K562 (cell line): ENCODE measurements at regions not wholly inside any gene's neighbourhood (a gene's known extent, or its start where the extent isn't known, plus 50 kb on each side); places are given as distances from the start of the nearest gene placed in this dataset.

ENCODE experiments used
- ATAC-seq: fragments of 200-7000 bp; cut with Tn5 transposase; 3 replicates; pipeline ENCODE4 v1.9.1; 2020; ENCODE audit warnings: moderate library complexity
- BruUV-seq: library from RNA; stranded (reverse); fragments of 400-500 nt; replicated peaks from 2 replicates; lab custom pipeline; 2021; lab: Mats Ljungman, UMichigan
- CTCF ChIA-PET: fragments of 300-600 bp; formaldehyde crosslinking; extraction: SDS; loops from one replicate; lab custom pipeline; 2021; ENCODE audit warnings: low intra/inter-chr PET ratio; lab: Yijun Ruan, JAX
- POLR2A ChIA-PET: fragments of 300-600, 350-650 bp; sonication (Branson Sonifier 250); formaldehyde crosslinking; extraction: SDS; loops from one replicate; lab custom pipeline; 2021; ENCODE audit warnings: antibody characterized with exemption, inconsistent platforms; lab: Yijun Ruan, JAX
- DNase-seq, 4 experiments: peaks; one replicate each; pipeline versions ENCODE4 v3.0.0 to v3.0.0-alpha.2; 2011 to 2018; ENCODE audit warnings: low spot score in 3 of 4, mixed read lengths in 3 of 4; ENCODE audit errors: extremely low read depth in 1 of 4
- FAIRE-seq: peaks from 2 replicates; lab custom pipeline; 2011; peaks lifted over from hg19 to GRCh38; lab: Jason Lieb, UNC
- H2AFZ ChIP-seq: 2 replicates; pipeline ENCODE4 v1.6.0; 2011; ENCODE audit warnings: low read depth, low read length, control low read depth, inconsistent platforms
- H3K27ac ChIP-seq: fragments of 200-600 bp; 3 replicates; pipeline ENCODE4 v1.8.0; 2011; ENCODE audit warnings: low read depth, mild to moderate bottlenecking, control low read depth, inconsistent platforms, low read length, moderate library complexity, mixed read lengths; ENCODE audit errors: extremely low read depth
- H3K27me3 ChIP-seq, 2 experiments: fragments of 300-600 bp in 1 of 2; 2 replicates in 1 of 2; 3 replicates in 1 of 2; pipeline versions ENCODE4 v1.6.0 to v1.8.0; 2011; ENCODE audit warnings: inconsistent platforms in 2 of 2, low read length in 2 of 2, mild to moderate bottlenecking in 1 of 2, mixed read lengths in 1 of 2, moderate library complexity in 1 of 2; ENCODE audit not compliant: control insufficient read depth in 2 of 2, insufficient read depth in 2 of 2
- H3K36me3 ChIP-seq: fragments of 300-600 bp; 3 replicates; pipeline ENCODE4 v1.8.0; 2011; ENCODE audit warnings: mild to moderate bottlenecking, low read length, inconsistent platforms; ENCODE audit not compliant: control insufficient read depth, insufficient read depth
- H3K4me1 ChIP-seq, 2 experiments: fragments of 200-600 bp in 1 of 2; replicated peaks in 1 of 2; 2 replicates in 1 of 2; 3 replicates in 1 of 2; pipeline versions ENCODE4 v1.5.1 to v1.8.0; 2011; ENCODE audit warnings: inconsistent platforms in 2 of 2, low read length in 2 of 2, mild to moderate bottlenecking in 1 of 2, mixed read lengths in 1 of 2, moderate library complexity in 1 of 2; ENCODE audit not compliant: control insufficient read depth in 2 of 2, insufficient read depth in 2 of 2
- H3K4me2 ChIP-seq: 2 replicates; pipeline ENCODE4 v1.6.1; 2011; ENCODE audit warnings: low read length, control low read depth, inconsistent platforms, mixed read lengths; ENCODE audit not compliant: insufficient read depth
- H3K4me3 ChIP-seq: fragments of 200-600 bp; sonication (generic), shearing (Covaris generic); 2 replicates; pipeline ENCODE4 v1.5.1; 2016; ENCODE audit warnings: control low read depth, inconsistent platforms
- H3K79me2 ChIP-seq: fragments of 200-600 bp; 3 replicates; pipeline ENCODE4 v1.8.0; 2011; ENCODE audit warnings: low read length, inconsistent platforms; ENCODE audit not compliant: control insufficient read depth, insufficient read depth
- H3K9ac ChIP-seq, 2 experiments: 2 replicates each; pipeline versions ENCODE4 v1.6.0 to v1.6.1; 2011; ENCODE audit warnings: low read depth in 2 of 2, low read length in 2 of 2, control low read depth in 1 of 2, inconsistent platforms in 1 of 2, mild to moderate bottlenecking in 1 of 2, mixed read lengths in 1 of 2; ENCODE audit not compliant: insufficient read depth in 1 of 2
- H3K9me1 ChIP-seq: one replicate; pipeline ENCODE4 v1.6.0; 2011; ENCODE audit warnings: inconsistent platforms, mild to moderate bottlenecking, low read length, moderate library complexity; ENCODE audit not compliant: control insufficient read depth, insufficient read depth
- H3K9me3 ChIP-seq: replicated peaks from 2 replicates; pipeline ENCODE4 v1.5.1; 2011; ENCODE audit warnings: low read depth, low read length, inconsistent platforms; ENCODE audit not compliant: control insufficient read depth, insufficient read depth
- H4K20me1 ChIP-seq: replicated peaks from 2 replicates; pipeline ENCODE4 v1.6.1; 2011; ENCODE audit warnings: low read length, inconsistent platforms, mixed read lengths; ENCODE audit not compliant: control insufficient read depth, insufficient read depth
- CC2D1A ChIP-seq: fragments of 450-650 bp; IDR thresholded peaks from 2 replicates; pipeline ENCODE4 v1.6.1; 2017; ENCODE audit warnings: mild to moderate bottlenecking
- ETV6 ChIP-seq, 3 experiments: fragments of 150-350 bp in 1 of 3; sonication (generic) in 1 of 3; formaldehyde crosslinking in 1 of 3; IDR thresholded peaks; 2 replicates each; pipeline versions ENCODE4 v1.6.1 to v1.8.0; 2014 to 2022; ENCODE audit warnings: borderline replicate concordance in 2 of 3, low read depth in 2 of 3, antibody characterized with exemption in 1 of 3, low read length in 1 of 3, mild to moderate bottlenecking in 1 of 3, missing genetic modification reagents in 1 of 3
- MAFG ChIP-seq: fragments of 450-650 bp; conservative IDR thresholded peaks from 2 replicates; pipeline ENCODE4 v1.6.1; 2016; ENCODE audit warnings: missing genetic modification characterization, missing compliant biosample characterization
- NR2F6 ChIP-seq: fragments of 450-650 bp; formaldehyde crosslinking; IDR thresholded peaks from 2 replicates; pipeline ENCODE4 v1.4.0; 2020; ENCODE audit warnings: mild to moderate bottlenecking
- ZNF830 ChIP-seq: fragments of 250-450 bp; sonication (Bioruptor Pico); IDR thresholded peaks from 2 replicates; pipeline ENCODE4 v1.5.0; 2021; ENCODE audit warnings: mild to moderate bottlenecking
- WGBS: fragments of 100-300 bp; shearing (Covaris generic); methylation state at CpG from one replicate; pipeline ENCODE4 v1.1.6; 2016; ENCODE audit warnings: low coverage, mixed read lengths; ENCODE audit not compliant: insufficient coverage; ENCODE audit errors: missing lambda C conversion rate; 5-methylcytosine and 5-hydroxymethylcytosine counted together
- in situ Hi-C: fragments of 300-500 bp; cut with MboI; formaldehyde crosslinking; loops from 4 replicates; pipeline ENCODE4 v1.15.0; 2018; ENCODE audit warnings: inconsistent platforms, mixed read lengths
- intact Hi-C: fragments of 100-400 bp; cut with micrococcal nuclease; formaldehyde crosslinking; loops from 2 replicates; pipeline ENCODE4 v1.14.2; 2022
- TF ChIP-seq, protein P1 (sequence below): fragments of 450-650 bp; IDR thresholded peaks from 2 replicates; pipeline ENCODE4 v1.7.0; 2016; ENCODE audit warnings: borderline replicate concordance
- TF ChIP-seq, protein P2 (sequence below): fragments of 250-450 bp; sonication (Bioruptor Pico); IDR thresholded peaks from 2 replicates; pipeline ENCODE4 v1.9.0; 2021; ENCODE audit warnings: mild to moderate bottlenecking, inconsistent platforms
- TF ChIP-seq, protein P3 (sequence below): fragments of 450-650 bp; IDR thresholded peaks from 2 replicates; pipeline ENCODE4 v1.6.1; 2017; ENCODE audit warnings: mild to moderate bottlenecking, moderate library complexity
- TF ChIP-seq, protein P4 (sequence below): fragments of 150-350 bp; conservative IDR thresholded peaks from 2 replicates; pipeline ENCODE4 v1.6.1; 2014; ENCODE audit warnings: low read length

DNA sequence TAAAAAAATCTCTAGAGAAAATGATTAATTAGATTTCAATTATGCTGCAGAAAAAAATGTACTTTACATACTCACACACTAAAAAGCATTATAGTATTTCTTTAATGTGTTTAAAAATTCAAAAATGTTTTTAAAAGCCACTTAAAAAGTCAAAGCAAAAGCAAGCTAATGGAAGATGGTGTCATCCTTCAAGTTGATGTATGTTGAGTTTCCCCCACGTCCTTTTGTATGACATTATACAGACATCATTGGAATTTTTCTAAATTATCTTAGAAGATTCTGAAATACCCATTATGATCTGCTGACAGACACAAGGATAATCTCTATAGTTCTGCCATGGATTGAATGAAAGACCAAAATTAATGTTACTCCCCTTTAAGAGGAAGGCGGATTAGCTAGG is 393.7 kb upstream of the TENM3 start:
- intact Hi-C loops (no loop called here), in situ Hi-C loops (no loop called here)
- no peak for DNase-seq
- TF ChIP-seq MAFG (no peak), ETV6 (IDR thresholded peaks at IDR 0.05; ENCODE audit: borderline replicate concordance in 1 of 2, low read depth in 2 of 2, low read length in 1 of 2) (no peak), ETV6 (CRISPR knock-in tag; IDR thresholded peaks at IDR 0.05; ENCODE audit: borderline replicate concordance) (no peak), CC2D1A (no peak), ZNF830 (CRISPR knock-in tag) (no peak), NR2F6 (CRISPR knock-in tag) (no peak)
- TF ChIP-seq, protein P1, sequence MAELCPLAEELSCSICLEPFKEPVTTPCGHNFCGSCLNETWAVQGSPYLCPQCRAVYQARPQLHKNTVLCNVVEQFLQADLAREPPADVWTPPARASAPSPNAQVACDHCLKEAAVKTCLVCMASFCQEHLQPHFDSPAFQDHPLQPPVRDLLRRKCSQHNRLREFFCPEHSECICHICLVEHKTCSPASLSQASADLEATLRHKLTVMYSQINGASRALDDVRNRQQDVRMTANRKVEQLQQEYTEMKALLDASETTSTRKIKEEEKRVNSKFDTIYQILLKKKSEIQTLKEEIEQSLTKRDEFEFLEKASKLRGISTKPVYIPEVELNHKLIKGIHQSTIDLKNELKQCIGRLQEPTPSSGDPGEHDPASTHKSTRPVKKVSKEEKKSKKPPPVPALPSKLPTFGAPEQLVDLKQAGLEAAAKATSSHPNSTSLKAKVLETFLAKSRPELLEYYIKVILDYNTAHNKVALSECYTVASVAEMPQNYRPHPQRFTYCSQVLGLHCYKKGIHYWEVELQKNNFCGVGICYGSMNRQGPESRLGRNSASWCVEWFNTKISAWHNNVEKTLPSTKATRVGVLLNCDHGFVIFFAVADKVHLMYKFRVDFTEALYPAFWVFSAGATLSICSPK, result no peak
- TF ChIP-seq, protein P2, sequence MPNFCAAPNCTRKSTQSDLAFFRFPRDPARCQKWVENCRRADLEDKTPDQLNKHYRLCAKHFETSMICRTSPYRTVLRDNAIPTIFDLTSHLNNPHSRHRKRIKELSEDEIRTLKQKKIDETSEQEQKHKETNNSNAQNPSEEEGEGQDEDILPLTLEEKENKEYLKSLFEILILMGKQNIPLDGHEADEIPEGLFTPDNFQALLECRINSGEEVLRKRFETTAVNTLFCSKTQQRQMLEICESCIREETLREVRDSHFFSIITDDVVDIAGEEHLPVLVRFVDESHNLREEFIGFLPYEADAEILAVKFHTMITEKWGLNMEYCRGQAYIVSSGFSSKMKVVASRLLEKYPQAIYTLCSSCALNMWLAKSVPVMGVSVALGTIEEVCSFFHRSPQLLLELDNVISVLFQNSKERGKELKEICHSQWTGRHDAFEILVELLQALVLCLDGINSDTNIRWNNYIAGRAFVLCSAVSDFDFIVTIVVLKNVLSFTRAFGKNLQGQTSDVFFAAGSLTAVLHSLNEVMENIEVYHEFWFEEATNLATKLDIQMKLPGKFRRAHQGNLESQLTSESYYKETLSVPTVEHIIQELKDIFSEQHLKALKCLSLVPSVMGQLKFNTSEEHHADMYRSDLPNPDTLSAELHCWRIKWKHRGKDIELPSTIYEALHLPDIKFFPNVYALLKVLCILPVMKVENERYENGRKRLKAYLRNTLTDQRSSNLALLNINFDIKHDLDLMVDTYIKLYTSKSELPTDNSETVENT (CRISPR knock-in tag), result no peak
- TF ChIP-seq, protein P3, sequence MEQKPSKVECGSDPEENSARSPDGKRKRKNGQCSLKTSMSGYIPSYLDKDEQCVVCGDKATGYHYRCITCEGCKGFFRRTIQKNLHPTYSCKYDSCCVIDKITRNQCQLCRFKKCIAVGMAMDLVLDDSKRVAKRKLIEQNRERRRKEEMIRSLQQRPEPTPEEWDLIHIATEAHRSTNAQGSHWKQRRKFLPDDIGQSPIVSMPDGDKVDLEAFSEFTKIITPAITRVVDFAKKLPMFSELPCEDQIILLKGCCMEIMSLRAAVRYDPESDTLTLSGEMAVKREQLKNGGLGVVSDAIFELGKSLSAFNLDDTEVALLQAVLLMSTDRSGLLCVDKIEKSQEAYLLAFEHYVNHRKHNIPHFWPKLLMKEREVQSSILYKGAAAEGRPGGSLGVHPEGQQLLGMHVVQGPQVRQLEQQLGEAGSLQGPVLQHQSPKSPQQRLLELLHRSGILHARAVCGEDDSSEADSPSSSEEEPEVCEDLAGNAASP, result no peak
- TF ChIP-seq, protein P4, sequence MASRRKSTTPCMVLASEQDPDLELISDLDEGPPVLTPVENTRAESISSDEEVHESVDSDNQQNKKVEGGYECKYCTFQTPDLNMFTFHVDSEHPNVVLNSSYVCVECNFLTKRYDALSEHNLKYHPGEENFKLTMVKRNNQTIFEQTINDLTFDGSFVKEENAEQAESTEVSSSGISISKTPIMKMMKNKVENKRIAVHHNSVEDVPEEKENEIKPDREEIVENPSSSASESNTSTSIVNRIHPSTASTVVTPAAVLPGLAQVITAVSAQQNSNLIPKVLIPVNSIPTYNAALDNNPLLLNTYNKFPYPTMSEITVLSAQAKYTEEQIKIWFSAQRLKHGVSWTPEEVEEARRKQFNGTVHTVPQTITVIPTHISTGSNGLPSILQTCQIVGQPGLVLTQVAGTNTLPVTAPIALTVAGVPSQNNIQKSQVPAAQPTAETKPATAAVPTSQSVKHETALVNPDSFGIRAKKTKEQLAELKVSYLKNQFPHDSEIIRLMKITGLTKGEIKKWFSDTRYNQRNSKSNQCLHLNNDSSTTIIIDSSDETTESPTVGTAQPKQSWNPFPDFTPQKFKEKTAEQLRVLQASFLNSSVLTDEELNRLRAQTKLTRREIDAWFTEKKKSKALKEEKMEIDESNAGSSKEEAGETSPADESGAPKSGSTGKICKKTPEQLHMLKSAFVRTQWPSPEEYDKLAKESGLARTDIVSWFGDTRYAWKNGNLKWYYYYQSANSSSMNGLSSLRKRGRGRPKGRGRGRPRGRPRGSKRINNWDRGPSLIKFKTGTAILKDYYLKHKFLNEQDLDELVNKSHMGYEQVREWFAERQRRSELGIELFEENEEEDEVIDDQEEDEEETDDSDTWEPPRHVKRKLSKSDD, result no peak
- Histone ChIP-seq H3K4me2 (no peak overlapping the region), H3K4me1 (no peaks in the 10 kb centered on the region), H3K36me3 (no peaks in the 10 kb centered on the region), H4K20me1 (no peaks in the 10 kb centered on the region), H3K4me3 (no peak overlapping the region), H3K9me3 (no peaks in the 10 kb centered on the region), H3K9ac (no peak overlapping the region), H3K79me2 (no peaks in the 10 kb centered on the region), H2AFZ (no peak overlapping the region), H3K27me3 (no peaks in the 10 kb centered on the region), H3K9me1 (no peaks in the 10 kb centered on the region), H3K27ac (no peak overlapping the region)
- ChIA-PET POLR2A (no interaction called here), CTCF (no interaction called here)
- BruUV-seq, result no TSS peak
- 0% methylated on average over 2 of the region's 2 CpGs for WGBS
- FAIRE-seq, result no peak
- no peak for ATAC-seq
